Right lobe of liver (tissue), 4 donors: ENCODE measurements at regions not wholly inside any gene's neighbourhood (a gene's known extent, or its start where the extent isn't known, plus 50 kb on each side); places are given as distances from the start of the nearest gene placed in this dataset.

Experiments used
- CTCF ChIP-seq, 4 donors: fragments of 200-600 bp in 3 of 4; fragments of 450-650 bp in 1 of 4; IDR thresholded peaks; one replicate each; pipeline versions ENCODE4 v1.5.1 to v1.8.0; 2016 to 2022; ENCODE audit warnings: antibody characterized with exemption in 4 of 4, mild to moderate bottlenecking in 2 of 4
- POLR2A ChIP-seq: fragments of 450-650 bp; IDR thresholded peaks from one replicate; pipeline ENCODE4 v1.6.1; 2017; ENCODE audit warnings: antibody characterized with exemption, mild to moderate bottlenecking
- donor health status: DM: no; HTN: no; CAD: no.
- donor health status: DM: no; HTN: no; CAD: no.
- donor health status: DM: no; HTN: yes; CAD: no.

GRCh38 chr11:101741061-101741460 lies 157.3 kb upstream of the TRPC6 start:
- no peak for TF ChIP-seq CTCF (IDR thresholded peaks at IDR 0.05)
- no peak for TF ChIP-seq POLR2A
